HEK293 (cell line): ENCODE measurements at regions not wholly inside any gene's neighbourhood (a gene's known extent, or its start where the extent isn't known, plus 50 kb on each side); places are given as distances from the start of the nearest gene placed in this dataset.

Experiments used
- CTCF ChIP-seq: fragments of 450-650 bp; formaldehyde crosslinking; IDR thresholded peaks from 2 replicates; pipeline ENCODE4 v1.5.1; 2016; ENCODE audit warnings: missing biosample characterization, missing genetic modification characterization
- MZF1 ChIP-seq: fragments of 450-650 bp; formaldehyde crosslinking; IDR thresholded peaks from 2 replicates; pipeline ENCODE4 v1.5.1; 2017; ENCODE audit warnings: missing biosample characterization, missing genetic modification characterization, borderline replicate concordance
- ZBTB44 ChIP-seq: fragments of 450-650 bp; IDR thresholded peaks from 2 replicates; pipeline ENCODE4 v1.5.1; 2018; ENCODE audit warnings: missing biosample characterization, mild to moderate bottlenecking, missing genetic modification characterization
- ZNF175 ChIP-seq: fragments of 450-650 bp; formaldehyde crosslinking; IDR thresholded peaks from 2 replicates; pipeline ENCODE4 v1.5.1; 2016; ENCODE audit warnings: missing biosample characterization, missing genetic modification characterization
- ZNF18 ChIP-seq: fragments of 450-650 bp; formaldehyde crosslinking; IDR thresholded peaks from 2 replicates; pipeline ENCODE4 v1.5.1; 2016; ENCODE audit warnings: missing biosample characterization, missing genetic modification characterization
- ZNF555 ChIP-seq: fragments of 450-650 bp; formaldehyde crosslinking; conservative IDR thresholded peaks from 2 replicates; pipeline ENCODE4 v1.5.1; 2017; ENCODE audit warnings: missing biosample characterization, mild to moderate bottlenecking, missing genetic modification characterization, inconsistent platforms

GRCh38 chr3:13229273-13229949 is 156.2 kb upstream of the IQSEC1 start:
- TF ChIP-seq ZNF555 (tag by site-specific recombination) (no peak), CTCF (no peak), ZNF18 (no peak), ZNF175 (tag by site-specific recombination) (no peak), ZBTB44 (no peak), MZF1 (tag by site-specific recombination) (no peak)
